Endothelial cell of umbilical vein (primary cell): ENCODE measurements at regions not wholly inside any gene's neighbourhood (a gene's known extent, or its start where the extent isn't known, plus 50 kb on each side); places are given as distances from the start of the nearest gene placed in this dataset.

Experiments
- BruUV-seq: library from RNA; stranded (reverse); fragments of 400-500 nt; replicated peaks from 2 replicates; lab custom pipeline; 2021; lab: Mats Ljungman, UMichigan
- CTCF ChIA-PET: fragments of 300-600, 350-600 bp; sonication (Branson Sonifier 250); formaldehyde crosslinking; loops from one replicate; lab custom pipeline; 2021; ENCODE audit warnings: antibody characterized with exemption, inconsistent platforms; lab: Charles Lee
- POLR2A ChIA-PET: fragments of 300-600, 350-600 bp; sonication (Branson Sonifier 250); formaldehyde crosslinking; loops from one replicate; lab custom pipeline; 2021; ENCODE audit warnings: antibody characterized with exemption, inconsistent platforms; lab: Charles Lee
- DNase-seq: peaks from one replicate; pipeline ENCODE4 v3.0.0-alpha.2; 2011; ENCODE audit warnings: low read depth, low spot score
- FAIRE-seq: peaks from 2 replicates; lab custom pipeline; 2011; peaks lifted over from hg19 to GRCh38; lab: Jason Lieb, UNC
- H2AFZ ChIP-seq: 2 replicates; pipeline ENCODE4 v1.6.0; 2012; ENCODE audit warnings: low read depth, low read length, control low read depth, inconsistent platforms
- H3K27ac ChIP-seq: 2 replicates; pipeline ENCODE4 v1.5.1; 2011; ENCODE audit warnings: low read depth, mild to moderate bottlenecking, control low read depth, low read length, moderate library complexity; ENCODE audit not compliant: insufficient read depth
- H3K27me3 ChIP-seq, 2 experiments: 2 replicates each; pipeline versions ENCODE4 v1.6.0 to v1.6.1; 2011; ENCODE audit warnings: low read length in 2 of 2, mixed read lengths in 1 of 2; ENCODE audit not compliant: control insufficient read depth in 2 of 2, insufficient read depth in 2 of 2
- H3K36me3 ChIP-seq, 2 experiments: 2 replicates in 1 of 2; 3 replicates in 1 of 2; pipeline ENCODE4 v1.5.1; 2011; ENCODE audit warnings: low read length in 2 of 2, mild to moderate bottlenecking in 1 of 2, moderate library complexity in 1 of 2; ENCODE audit not compliant: control insufficient read depth in 2 of 2, insufficient read depth in 2 of 2; ENCODE audit errors: extremely low read depth in 1 of 2
- H3K4me1 ChIP-seq: 3 replicates; pipeline ENCODE4 v1.5.1; 2011; ENCODE audit warnings: mild to moderate bottlenecking, low read length; ENCODE audit not compliant: control insufficient read depth, insufficient read depth; ENCODE audit errors: extremely low read depth
- H3K4me2 ChIP-seq: 2 replicates; pipeline ENCODE4 v1.6.1; 2011; ENCODE audit warnings: low read length, control low read depth, mixed read lengths; ENCODE audit not compliant: insufficient read depth
- H3K4me3 ChIP-seq, 3 experiments: fragments of 200-600 bp in 1 of 3; sonication (generic), shearing (Covaris generic) in 1 of 3; replicated peaks in 1 of 3; 2 replicates each; pipeline ENCODE4 v1.5.1; 2011 to 2016; ENCODE audit warnings: control low read depth in 3 of 3, low read length in 3 of 3, mild to moderate bottlenecking in 2 of 3, inconsistent platforms in 1 of 3, low read depth in 1 of 3, moderate library complexity in 1 of 3; ENCODE audit not compliant: insufficient read depth in 1 of 3
- H3K79me2 ChIP-seq: 2 replicates; pipeline ENCODE4 v1.6.0; 2012; ENCODE audit warnings: low read length, inconsistent platforms; ENCODE audit not compliant: control insufficient read depth, insufficient read depth
- H3K9ac ChIP-seq: replicated peaks from 2 replicates; pipeline ENCODE3; 2011; ENCODE audit warnings: low read length, control low read depth; ENCODE audit not compliant: insufficient read depth; ENCODE audit errors: extremely low read depth
- H3K9me1 ChIP-seq: replicated peaks from 3 replicates; pipeline ENCODE4 v1.6.0; 2011; ENCODE audit warnings: mild to moderate bottlenecking, low read length; ENCODE audit not compliant: control insufficient read depth, insufficient read depth; ENCODE audit errors: extremely low read depth
- H3K9me3 ChIP-seq: replicated peaks from 2 replicates; pipeline ENCODE4 v1.5.1; 2012; ENCODE audit warnings: low read length, inconsistent platforms; ENCODE audit not compliant: control insufficient read depth, insufficient read depth
- H4K20me1 ChIP-seq: replicated peaks from 2 replicates; pipeline ENCODE3; 2011; ENCODE audit warnings: mild to moderate bottlenecking, low read length; ENCODE audit not compliant: control insufficient read depth, insufficient read depth; ENCODE audit errors: extremely low read depth
- CTCF ChIP-seq, 2 donors: IDR thresholded peaks; 1 replicate in 1 of 2; 2 replicates in 1 of 2; pipeline ENCODE4 v1.5.1; 2011; ENCODE audit warnings: low read length in 2 of 2, mild to moderate bottlenecking in 2 of 2, moderate library complexity in 2 of 2, control low read depth in 1 of 2, inconsistent platforms in 1 of 2, low read depth in 1 of 2; ENCODE audit not compliant: insufficient read depth in 1 of 2; ENCODE audit errors: extremely low read depth in 1 of 2
- EZH2 ChIP-seq: IDR thresholded peaks from 2 replicates; pipeline ENCODE4 v1.6.1; 2012; ENCODE audit warnings: borderline replicate concordance, low read depth, mild to moderate bottlenecking, moderate library complexity, low read length, inconsistent platforms; ENCODE audit not compliant: severe bottlenecking
- FOS ChIP-seq: IDR thresholded peaks from 2 replicates; pipeline ENCODE4 v1.6.1; 2011; ENCODE audit warnings: mild to moderate bottlenecking, low read length, moderate library complexity, borderline replicate concordance; ENCODE audit not compliant: insufficient read depth
- GATA2 ChIP-seq: IDR thresholded peaks from 2 replicates; pipeline ENCODE4 v1.7.0; 2011; ENCODE audit warnings: low read depth, mild to moderate bottlenecking, moderate library complexity, mixed read lengths, low read length; ENCODE audit not compliant: insufficient read length, insufficient read depth
- JUN ChIP-seq: IDR thresholded peaks from 2 replicates; pipeline ENCODE4 v1.6.1; 2011; ENCODE audit warnings: borderline replicate concordance, low read depth; ENCODE audit not compliant: insufficient read length, insufficient read depth
- MAX ChIP-seq: IDR thresholded peaks from 2 replicates; pipeline ENCODE4 v1.6.1; 2011; ENCODE audit not compliant: insufficient read depth, insufficient read length
- MYC ChIP-seq: IDR thresholded peaks from one replicate; pipeline ENCODE4 v1.6.1; 2011; ENCODE audit warnings: mild to moderate bottlenecking, low read depth, low read length
- POLR2A ChIP-seq: IDR thresholded peaks from 2 replicates; pipeline ENCODE4 v1.6.1; 2012; ENCODE audit warnings: low read depth, mild to moderate bottlenecking, control low read depth, low read length
- POLR2AphosphoS5 ChIP-seq: IDR thresholded peaks from 2 replicates; pipeline ENCODE4 v1.6.1; 2012; ENCODE audit warnings: low read depth, mild to moderate bottlenecking, control low read depth, low read length, moderate library complexity; ENCODE audit not compliant: insufficient read depth
- dilution Hi-C: fragments of 300-500 bp; cut with MboI; formaldehyde crosslinking; loops from one replicate; pipeline ENCODE4 v1.15.0; 2019; ENCODE audit warnings: low sequenced_read_pairs; ENCODE audit not compliant: extremely low pct_ligation_motif_present
- intact Hi-C: fragments of 100-400 bp; cut with micrococcal nuclease; formaldehyde crosslinking; loops from one replicate; pipeline ENCODE4 v1.10.0; 2022

- dilution Hi-C loops (no loop called here), intact Hi-C loops (no loop called here)
- Histone ChIP-seq H4K20me1 (no peaks in the 10 kb centered on the region), H3K9me3 (no peaks in the 10 kb centered on the region), H3K4me1 (peaks cover 38% of the 10 kb centered on the region), H3K4me2 (no peak overlapping the region), H3K27ac (no peak overlapping the region), H3K4me3 (no peak overlapping the region), H2AFZ (no peak overlapping the region), H3K9me1 (no peaks in the 10 kb centered on the region), H3K79me2 (peaks cover 5% of the 10 kb centered on the region), H3K36me3 (no peaks in the 10 kb centered on the region), H3K9ac (no peak overlapping the region), H3K27me3 (no peaks in the 10 kb centered on the region)
- DNase-seq (no peak), FAIRE-seq (no peak)
- no TSS peak for BruUV-seq
- TF ChIP-seq POLR2AphosphoS5 (no peak), FOS (no peak), POLR2A (no peak), GATA2 (no peak), EZH2 (no peak), MAX (no peak), JUN (no peak), CTCF (IDR thresholded peaks at IDR 0.05; ENCODE audit: extremely low read depth in 1 of 2, insufficient read depth in 1 of 2, low read depth in 1 of 2, low read length in 2 of 2) (no peak), MYC (no peak)
- ChIA-PET CTCF (interaction anchor here (0.8 to 1.1 kb wide), 3 partner anchors 11 to 16 kb away, joined by 3 read pairs; no protein-coding TSS in a partner anchor), POLR2A (no interaction called here)
Observed at GRCh38 chr13:99065235-99066015, 87.6 kb upstream of the DOCK9 start.
